ENCODE measurements at regions not wholly inside any gene's neighbourhood (a gene's known extent, or its start where the extent isn't known, plus 50 kb on each side); places are given as distances from the start of the nearest gene placed in this dataset.

DNA sequence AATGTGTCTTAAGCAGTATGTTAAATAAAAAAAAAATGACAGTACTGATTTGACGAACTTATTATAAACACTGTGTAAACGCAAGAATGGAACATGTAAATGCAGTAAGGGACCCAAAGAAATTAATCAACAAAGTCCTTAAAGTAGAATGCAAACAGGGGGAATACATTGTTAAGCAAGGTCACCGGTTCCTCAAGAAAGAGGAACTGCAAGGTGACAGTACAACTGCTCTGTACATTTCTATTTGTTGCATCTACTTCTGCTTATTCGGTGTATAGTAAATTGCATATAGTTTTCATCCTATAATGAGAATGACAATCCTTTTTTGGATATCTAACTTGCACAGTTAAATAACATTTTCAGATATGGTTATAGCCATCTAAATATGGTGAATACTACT is 387.0 kb upstream of the SEMA3D start:
- Histone ChIP-seq H4K20me1 (replicated peaks; ENCODE audit: control insufficient read depth, insufficient read depth, low read length) (no peaks in the 10 kb centered on the region), H3K4me2 (ENCODE audit: insufficient read depth, low read length) (no peak overlapping the region), H2AFZ (ENCODE audit: low read depth, low read length) (no peak overlapping the region), H3K4me1 (replicated peaks in 1 of 2; ENCODE audit: control insufficient read depth in 2 of 2, insufficient read depth in 2 of 2, low read length in 2 of 2) (no peaks in the 10 kb centered on the region), H3K4me3 (no peak overlapping the region), H3K36me3 (ENCODE audit: control insufficient read depth, insufficient read depth, low read length) (no peaks in the 10 kb centered on the region), H3K79me2 (ENCODE audit: control insufficient read depth, insufficient read depth, low read length) (no peaks in the 10 kb centered on the region), H3K9me3 (replicated peaks; ENCODE audit: control insufficient read depth, insufficient read depth, low read depth, low read length) (no peaks in the 10 kb centered on the region; the same call in 1 of the 2 replicates), H3K27me3 (ENCODE audit: control insufficient read depth in 2 of 2, insufficient read depth in 2 of 2, low read length in 2 of 2) (no peaks in the 10 kb centered on the region), H3K27ac (ENCODE audit: extremely low read depth, low read depth, low read length) (no peak overlapping the region), H3K9ac (ENCODE audit: insufficient read depth in 1 of 2, low read depth in 2 of 2, low read length in 2 of 2) (no peak overlapping the region), H3K9me1 (ENCODE audit: control insufficient read depth, insufficient read depth, low read length) (no peaks in the 10 kb centered on the region)
- in situ Hi-C loops (cut with MboI) (no loop called here), intact Hi-C loops (cut with micrococcal nuclease) (no loop called here)
- ATAC-seq (no peak), DNase-seq (ENCODE audit: extremely low read depth in 1 of 4, low spot score in 3 of 4) (no peak), FAIRE-seq (no peak)
- CTCF ChIA-PET (ENCODE audit: low intra/inter-chr PET ratio): no interaction called here
- TF ChIP-seq, protein P1, sequence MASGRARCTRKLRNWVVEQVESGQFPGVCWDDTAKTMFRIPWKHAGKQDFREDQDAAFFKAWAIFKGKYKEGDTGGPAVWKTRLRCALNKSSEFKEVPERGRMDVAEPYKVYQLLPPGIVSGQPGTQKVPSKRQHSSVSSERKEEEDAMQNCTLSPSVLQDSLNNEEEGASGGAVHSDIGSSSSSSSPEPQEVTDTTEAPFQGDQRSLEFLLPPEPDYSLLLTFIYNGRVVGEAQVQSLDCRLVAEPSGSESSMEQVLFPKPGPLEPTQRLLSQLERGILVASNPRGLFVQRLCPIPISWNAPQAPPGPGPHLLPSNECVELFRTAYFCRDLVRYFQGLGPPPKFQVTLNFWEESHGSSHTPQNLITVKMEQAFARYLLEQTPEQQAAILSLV (tag; IDR thresholded peaks at IDR 0.05): no peak
- TF ChIP-seq SREBF1 (IDR thresholded peaks at IDR 0.05; ENCODE audit: borderline replicate concordance, low read depth, low read length): no peak
- POLR2A ChIA-PET: no interaction called here
- BruUV-seq (replicated peaks): no TSS peak
- WGBS (ENCODE audit: insufficient coverage, low coverage, missing lambda C conversion rate): 0% methylated on average over 4 of the region's 4 CpGs

- no peak overlapping the region for H2AFZ ChIP-seq (ENCODE audit: low read depth, low read length)
- 0% methylated on average over 3 of the region's 3 CpGs for WGBS (ENCODE audit: insufficient coverage, low coverage, missing lambda C conversion rate)
- H3K9me3 ChIP-seq (replicated peaks; ENCODE audit: control insufficient read depth, insufficient read depth, low read depth, low read length): no peaks in the 10 kb centered on the region; the same call in 1 of the 2 replicates
- H3K4me1 ChIP-seq (replicated peaks in 1 of 2; ENCODE audit: control insufficient read depth in 2 of 2, insufficient read depth in 2 of 2, low read length in 2 of 2): no peaks in the 10 kb centered on the region
- CTCF ChIA-PET (ENCODE audit: low intra/inter-chr PET ratio): no interaction called here
- in situ Hi-C loops (cut with MboI) (no loop called here), intact Hi-C loops (cut with micrococcal nuclease) (no loop called here)
- BruUV-seq (replicated peaks): no TSS peak
- POLR2A ChIA-PET: no interaction called here
- no peak overlapping the region for H3K27ac ChIP-seq (ENCODE audit: extremely low read depth, low read depth, low read length)
- FAIRE-seq (no peak), ATAC-seq (no peak), DNase-seq (ENCODE audit: extremely low read depth in 1 of 4, low spot score in 3 of 4) (no peak)
- H3K79me2 ChIP-seq (ENCODE audit: control insufficient read depth, insufficient read depth, low read length): no peaks in the 10 kb centered on the region
- no peak overlapping the region for H3K4me2 ChIP-seq (ENCODE audit: insufficient read depth, low read length)
- H3K4me3 ChIP-seq: no peak overlapping the region
- no peaks in the 10 kb centered on the region for H3K9me1 ChIP-seq (ENCODE audit: control insufficient read depth, insufficient read depth, low read length)
- H3K36me3 ChIP-seq (ENCODE audit: control insufficient read depth, insufficient read depth, low read length): no peaks in the 10 kb centered on the region
- no peaks in the 10 kb centered on the region for H3K27me3 ChIP-seq (ENCODE audit: control insufficient read depth in 2 of 2, insufficient read depth in 2 of 2, low read length in 2 of 2)
- no peak overlapping the region for H3K9ac ChIP-seq (ENCODE audit: insufficient read depth in 1 of 2, low read depth in 2 of 2, low read length in 2 of 2)
- no peaks in the 10 kb centered on the region for H4K20me1 ChIP-seq (replicated peaks; ENCODE audit: control insufficient read depth, insufficient read depth, low read length)
- TF ChIP-seq COPS2 (conservative IDR thresholded peaks at IDR 0.05) (no peak), MCM2 (IDR thresholded peaks at IDR 0.05; ENCODE audit: low read depth) (no peak), STAG1 (CRISPR knock-in tag; IDR thresholded peaks at IDR 0.05; ENCODE audit: borderline replicate concordance) (no peak)
- TF ChIP-seq, protein P2, sequence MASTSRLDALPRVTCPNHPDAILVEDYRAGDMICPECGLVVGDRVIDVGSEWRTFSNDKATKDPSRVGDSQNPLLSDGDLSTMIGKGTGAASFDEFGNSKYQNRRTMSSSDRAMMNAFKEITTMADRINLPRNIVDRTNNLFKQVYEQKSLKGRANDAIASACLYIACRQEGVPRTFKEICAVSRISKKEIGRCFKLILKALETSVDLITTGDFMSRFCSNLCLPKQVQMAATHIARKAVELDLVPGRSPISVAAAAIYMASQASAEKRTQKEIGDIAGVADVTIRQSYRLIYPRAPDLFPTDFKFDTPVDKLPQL (IDR thresholded peaks at IDR 0.05; ENCODE audit: extremely low read depth, insufficient read length): no peak
Observed at GRCh38 chr7:85573346-85573745, 386.5 kb upstream of the SEMA3D start.

Measured in K562 (cell line).